KOPT-K1 (cell line): ENCODE measurements at regions not wholly inside any gene's neighbourhood (a gene's known extent, or its start where the extent isn't known, plus 50 kb on each side); places are given as distances from the start of the nearest gene placed in this dataset.
A peak's percentile ranks its signal among the peaks of the same experiment; 100 is the strongest.

ENCODE experiments used
- H3K27ac ChIP-seq: fragments of 200-600 bp; sonication (generic); 2 replicates; pipeline ENCODE4 v1.5.1; 2016; ENCODE audit warnings: antibody characterized with exemption, mild to moderate bottlenecking, low read depth, low read length; ENCODE audit not compliant: poor library complexity, severe bottlenecking
- H3K36me3 ChIP-seq: fragments of 200-600 bp; sonication (generic); 2 replicates; pipeline ENCODE4 v1.5.1; 2017; ENCODE audit warnings: antibody characterized with exemption, mild to moderate bottlenecking, low read length, moderate library complexity; ENCODE audit not compliant: insufficient read depth
- H3K9me3 ChIP-seq: fragments of 200-600 bp; sonication (generic); 2 replicates; pipeline ENCODE4 v1.5.1; 2017; ENCODE audit warnings: antibody characterized with exemption, low read length, mild to moderate bottlenecking; ENCODE audit not compliant: insufficient read depth, poor library complexity, severe bottlenecking

- H3K9me3 ChIP-seq: no peaks in the 10 kb centered on the region
- H3K27ac ChIP-seq: peak overlapping the region; percentile 27
- no peaks in the 10 kb centered on the region for H3K36me3 ChIP-seq
These were observed 52.0 kb upstream of the RPL11 start for GRCh38 chr1:23639460-23640095.

- no peaks in the 10 kb centered on the region for H3K36me3 ChIP-seq
- no peak overlapping the region for H3K27ac ChIP-seq
- no peaks in the 10 kb centered on the region for H3K9me3 ChIP-seq
These were observed 52.8 kb upstream of the RPL11 start for GRCh38 chr1:23638786-23639241.

DNA sequence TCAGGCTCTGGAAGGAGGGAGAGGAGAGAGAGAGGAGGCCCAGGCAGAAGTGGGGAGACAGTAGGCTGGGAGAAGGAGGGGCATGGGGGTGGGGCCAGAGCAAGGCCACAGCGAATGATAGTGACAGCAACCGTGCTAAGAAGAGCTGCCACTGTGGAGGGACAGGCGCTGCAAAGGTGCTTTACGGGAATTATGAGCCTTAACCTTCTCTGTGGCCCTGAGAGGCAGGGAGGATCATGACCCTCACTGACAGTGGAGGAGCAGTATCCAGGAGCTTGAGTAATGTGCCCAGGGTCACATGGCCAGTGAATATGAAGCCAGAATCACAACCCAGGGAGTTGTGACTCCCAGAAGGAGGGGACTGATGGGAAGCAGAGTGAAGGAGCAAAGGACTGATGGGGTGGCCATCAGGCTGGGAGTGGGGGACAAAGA lies 53.4 kb upstream of the RPL11 start:
- no peak overlapping the region for H3K27ac ChIP-seq
- H3K9me3 ChIP-seq: no peaks in the 10 kb centered on the region
- H3K36me3 ChIP-seq: no peaks in the 10 kb centered on the region

DNA sequence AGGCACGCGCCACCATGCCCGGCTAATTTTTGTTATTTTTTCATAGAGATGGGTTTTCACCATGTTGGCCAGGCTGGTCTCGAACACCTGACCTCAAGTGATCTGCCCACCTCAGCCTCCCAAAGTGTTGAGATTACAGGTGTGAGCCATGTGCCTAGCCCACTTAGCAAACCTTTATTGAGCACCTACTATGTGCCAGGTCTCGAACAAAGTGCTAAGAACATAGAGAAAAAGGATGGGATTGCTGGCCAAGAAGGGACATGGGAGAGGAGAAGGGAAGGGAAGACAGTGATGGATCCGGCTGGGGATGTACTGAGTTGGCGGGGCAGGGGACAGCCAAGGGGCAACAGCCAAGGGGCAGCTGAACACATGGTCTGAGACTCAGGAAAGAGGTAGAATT lies 55.6 kb upstream of the RPL11 start:
- Histone ChIP-seq H3K9me3 (no peaks in the 10 kb centered on the region), H3K36me3 (no peaks in the 10 kb centered on the region), H3K27ac (no peak overlapping the region)

GRCh38 chr1:23634840-23635651 lies 56.6 kb upstream of the RPL11 start:
- Histone ChIP-seq H3K27ac (peak overlapping the region; percentile 58), H3K9me3 (no peaks in the 10 kb centered on the region), H3K36me3 (no peaks in the 10 kb centered on the region)

DNA sequence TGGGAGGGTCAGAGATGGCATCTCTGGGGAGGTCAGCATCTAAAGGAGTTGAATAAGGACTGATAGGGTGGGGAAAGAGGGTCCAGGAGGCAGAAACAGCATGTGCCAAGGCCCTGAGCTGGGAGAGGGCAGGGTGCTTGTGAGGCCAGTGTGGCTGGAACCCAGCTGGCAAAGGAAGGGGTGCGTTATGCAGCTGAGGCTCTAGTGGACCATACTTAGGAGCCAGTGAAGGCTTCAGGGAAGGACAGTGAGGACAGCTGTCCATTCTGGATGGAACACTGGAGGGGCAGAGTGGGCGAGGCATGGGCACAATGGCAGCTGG lies 57.1 kb upstream of the RPL11 start:
- peak overlapping the region; percentile 58 for H3K27ac ChIP-seq
- no peaks in the 10 kb centered on the region for H3K36me3 ChIP-seq
- no peaks in the 10 kb centered on the region for H3K9me3 ChIP-seq

DNA sequence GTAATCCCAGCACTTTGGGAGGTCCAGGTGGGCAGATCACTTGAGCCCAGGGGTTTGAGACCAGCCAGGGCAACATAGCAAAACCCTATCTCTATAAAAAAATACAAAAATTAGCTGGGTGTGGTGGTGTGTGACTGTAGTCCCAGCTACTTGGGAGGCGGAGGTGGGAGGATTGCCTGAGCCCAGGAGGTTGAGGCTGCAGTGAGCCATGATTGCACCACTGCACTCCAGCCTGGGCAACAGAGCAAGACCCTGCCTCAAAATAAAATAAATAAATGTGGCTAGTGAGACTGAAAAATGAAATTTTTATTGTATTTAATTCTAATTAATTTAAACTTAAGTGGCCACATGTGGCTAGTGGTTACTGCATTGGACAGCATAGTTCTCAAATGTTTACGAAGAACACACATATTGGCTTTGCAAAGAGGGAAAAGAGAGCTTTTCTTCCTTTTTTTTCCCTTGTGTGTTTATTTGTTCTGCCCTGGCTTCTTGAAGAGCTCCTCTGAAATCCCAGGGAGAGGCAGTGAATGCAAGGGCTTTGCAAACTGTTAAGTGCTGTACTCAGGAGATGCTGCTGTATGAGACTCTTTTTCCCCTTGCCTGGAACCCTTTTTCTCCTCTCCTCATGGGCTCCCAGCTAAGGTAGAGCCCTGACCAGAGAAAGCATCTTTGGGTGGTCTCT lies 59.0 kb upstream of the RPL11 start:
- Histone ChIP-seq H3K36me3 (no peaks in the 10 kb centered on the region), H3K27ac (no peak overlapping the region), H3K9me3 (no peaks in the 10 kb centered on the region)

- no peaks in the 10 kb centered on the region for H3K9me3 ChIP-seq
- no peak overlapping the region for H3K27ac ChIP-seq
- no peaks in the 10 kb centered on the region for H3K36me3 ChIP-seq
These were observed 61.8 kb upstream of the RPL11 start for GRCh38 chr1:23629708-23630290.

DNA sequence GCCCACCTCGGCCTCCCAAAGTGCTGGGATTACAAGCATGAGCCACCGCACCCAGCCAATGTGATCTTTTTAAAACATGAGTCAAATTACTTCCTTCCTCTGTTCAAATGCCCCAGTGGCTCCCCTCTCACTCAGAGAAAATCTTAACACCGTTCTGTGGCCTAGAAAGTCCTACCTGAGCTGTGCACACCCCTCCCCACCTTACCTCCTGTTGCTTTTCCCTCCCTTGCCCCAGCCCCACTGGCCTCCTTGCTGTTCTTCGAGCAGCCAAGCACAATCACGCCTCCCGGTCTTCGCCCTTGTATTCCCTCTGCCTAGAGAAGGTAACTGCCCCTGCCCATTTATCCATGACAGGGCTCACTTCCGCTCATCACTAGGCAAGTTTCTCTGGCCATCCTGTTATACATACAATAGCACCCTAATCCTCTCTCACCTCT lies 62.6 kb upstream of the RPL11 start:
- H3K9me3 ChIP-seq: no peaks in the 10 kb centered on the region
- H3K27ac ChIP-seq: no peak overlapping the region
- H3K36me3 ChIP-seq: no peaks in the 10 kb centered on the region

DNA sequence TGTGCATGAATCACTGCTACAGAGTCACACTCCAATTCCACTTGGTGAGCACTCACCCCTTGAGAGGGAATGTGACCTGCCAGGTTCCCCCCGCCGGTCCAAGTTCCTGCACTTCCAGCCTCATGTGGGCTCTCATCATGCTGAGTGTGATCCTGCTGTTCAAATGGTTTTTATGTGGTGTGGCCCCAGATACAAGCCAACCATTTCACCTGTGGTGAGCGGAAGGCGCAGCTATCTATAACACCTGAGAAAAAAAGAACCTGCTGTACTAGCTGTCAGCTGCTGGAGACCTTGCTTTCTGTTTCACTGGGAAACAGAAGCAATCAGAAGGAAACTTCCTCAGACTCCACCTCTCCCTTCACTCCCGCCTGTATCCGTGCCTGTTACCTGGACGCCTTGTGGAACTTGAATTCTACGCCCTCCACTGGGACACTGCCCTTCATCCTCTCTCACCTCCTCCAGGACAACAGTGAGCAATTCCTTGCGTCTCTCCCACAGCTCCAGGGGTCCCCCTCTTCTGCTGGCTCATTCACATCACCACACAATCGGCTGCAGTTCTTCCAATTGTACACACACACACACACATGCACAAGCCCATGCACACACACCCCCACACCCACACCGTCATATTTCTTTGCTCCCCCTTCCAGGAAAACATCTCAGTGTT lies 64.4 kb upstream of the RPL11 start:
- no peaks in the 10 kb centered on the region for H3K36me3 ChIP-seq
- H3K9me3 ChIP-seq: no peaks in the 10 kb centered on the region
- H3K27ac ChIP-seq: no peak overlapping the region

DNA sequence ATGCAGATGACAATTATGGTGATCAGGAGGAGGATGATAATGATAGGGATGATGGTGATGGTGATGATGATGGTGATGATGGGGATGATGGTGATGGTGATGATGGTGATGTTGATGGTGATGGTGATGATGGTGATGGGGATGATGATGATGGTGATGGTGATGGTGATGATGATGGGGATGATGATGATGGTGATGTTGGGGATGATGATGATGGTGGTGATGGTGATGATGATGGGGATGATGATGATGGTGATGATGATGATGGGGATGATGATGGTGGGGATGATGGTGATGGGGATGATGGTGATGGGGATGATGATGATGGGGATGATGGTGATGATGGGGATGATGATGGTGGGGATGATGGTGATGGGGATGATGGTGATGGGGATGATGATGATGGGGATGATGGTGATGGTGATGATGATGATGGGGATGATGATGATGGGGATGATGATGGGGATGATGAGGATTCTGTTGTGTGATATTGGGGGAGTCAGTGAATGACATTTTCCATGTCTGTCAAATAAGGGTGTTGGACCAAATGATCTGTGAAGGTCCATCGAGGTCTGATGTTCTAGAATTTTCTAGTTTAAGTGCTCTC lies 65.6 kb upstream of the RPL11 start:
- Histone ChIP-seq H3K36me3 (no peaks in the 10 kb centered on the region), H3K27ac (no peak overlapping the region), H3K9me3 (no peaks in the 10 kb centered on the region)

GRCh38 chr1:23625459-23625858 lies 66.1 kb upstream of the RPL11 start:
- no peak overlapping the region for H3K27ac ChIP-seq
- H3K36me3 ChIP-seq: no peaks in the 10 kb centered on the region
- no peaks in the 10 kb centered on the region for H3K9me3 ChIP-seq

GRCh38 chr1:23624440-23624839 lies 65.1 kb upstream of the ID3 start:
- no peaks in the 10 kb centered on the region for H3K9me3 ChIP-seq
- H3K36me3 ChIP-seq: no peaks in the 10 kb centered on the region
- H3K27ac ChIP-seq: no peak overlapping the region

DNA sequence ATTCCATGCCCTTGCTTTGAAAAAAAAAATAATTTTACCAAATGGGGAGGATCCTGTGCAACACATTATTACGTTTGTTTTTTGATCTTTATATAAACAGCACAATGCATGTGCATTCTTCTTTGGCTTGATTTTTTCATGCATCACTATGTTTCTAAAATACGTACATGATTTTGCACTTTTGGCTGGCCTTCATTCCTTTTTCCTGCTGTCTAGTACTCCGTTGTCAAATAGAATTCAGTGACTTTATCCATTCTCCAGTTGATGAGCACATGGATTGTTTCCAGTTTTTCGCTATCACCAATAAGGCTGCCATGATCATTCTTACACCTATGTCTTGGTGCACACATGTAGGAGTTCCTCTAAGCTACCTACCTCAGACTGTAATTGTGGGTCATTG lies 63.0 kb upstream of the ID3 start:
- H3K36me3 ChIP-seq: no peaks in the 10 kb centered on the region
- no peak overlapping the region for H3K27ac ChIP-seq
- no peaks in the 10 kb centered on the region for H3K9me3 ChIP-seq
